ENCODE measurements at regions not wholly inside any gene's neighbourhood (a gene's known extent, or its start where the extent isn't known, plus 50 kb on each side); places are given as distances from the start of the nearest gene placed in this dataset.

DNA sequence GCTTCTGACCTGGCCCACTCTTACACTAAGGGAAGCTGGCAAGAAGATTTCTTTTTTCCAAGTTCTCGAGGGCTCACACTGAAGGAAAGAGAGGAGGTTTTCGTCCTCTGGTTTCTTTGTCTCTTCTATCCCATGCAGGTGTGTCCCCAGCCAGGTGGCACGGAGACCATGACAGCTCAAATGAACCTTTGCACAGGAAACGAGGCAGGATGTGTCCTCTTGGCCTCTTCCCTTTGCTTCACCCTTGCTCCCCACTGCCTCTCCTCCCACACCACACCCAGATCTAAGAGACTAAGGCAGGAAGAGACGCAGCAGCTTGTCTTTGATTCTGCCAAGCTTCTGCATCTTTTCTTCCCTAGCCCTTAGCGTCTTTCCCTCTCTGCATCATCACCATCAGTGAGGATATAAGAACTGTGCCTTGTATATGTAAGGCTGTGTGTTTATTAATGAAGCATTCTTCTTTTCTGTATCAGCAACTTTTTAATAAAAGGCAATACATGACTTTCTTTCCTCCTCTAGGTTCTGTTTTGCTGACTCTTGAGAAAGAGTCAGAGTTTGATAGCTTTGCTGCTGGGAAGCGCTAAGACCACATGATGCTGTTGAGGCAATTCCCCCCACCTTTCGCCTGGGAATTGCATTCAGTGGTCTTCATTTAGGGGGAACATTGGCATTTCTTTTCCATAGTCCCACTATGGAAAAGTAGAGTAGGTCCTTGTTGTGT, 56.0 kb upstream of the PARVA start:
- Histone ChIP-seq H3K4me3 (ENCODE audit: low read depth, low read length) (no peak overlapping the region), H3K27me3 (ENCODE audit: control insufficient read depth, insufficient read depth, low read length) (no peaks in the 10 kb centered on the region; the same call in 1 of the 2 replicates), H3K36me3 (ENCODE audit: control insufficient read depth, insufficient read depth, low read length) (no peaks in the 10 kb centered on the region)
- TF ChIP-seq CTCF (IDR thresholded peaks at IDR 0.05; ENCODE audit: insufficient read depth, low read depth, low read length) = no peak
- no peak for DNase-seq (ENCODE audit: low read depth)
- ChIA-PET CTCF (interaction anchor here (1.0 to 2.8 kb wide), 3 partner anchors 10 to 643 kb away, joined by 3 to 16 read pairs (median 5); no protein-coding TSS in a partner anchor), POLR2A (interaction anchor here (0.6 kb wide), 1 partner anchor 34 kb away, joined by 4 read pairs; no protein-coding TSS in a partner anchor)

DNA sequence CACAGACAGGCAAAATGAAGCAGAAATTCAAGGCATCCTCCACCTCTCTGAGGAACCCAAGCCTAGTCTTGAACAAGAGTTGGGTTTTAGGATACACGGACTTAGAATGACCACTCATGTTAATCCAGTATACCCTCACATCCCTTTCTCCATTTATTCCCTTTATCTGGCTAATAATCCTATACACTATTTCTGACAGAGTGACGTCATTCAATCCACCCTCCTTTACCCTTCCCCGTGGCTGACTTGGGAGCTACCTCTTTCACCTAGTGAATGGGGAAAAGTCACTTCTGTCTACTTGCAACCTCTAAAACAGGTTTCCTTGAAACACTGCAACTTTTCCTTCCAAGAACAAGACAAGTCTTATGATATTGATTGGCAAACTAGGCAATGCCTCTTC, 52.8 kb upstream of the PARVA start:
- H3K4me3 ChIP-seq (ENCODE audit: low read depth, low read length) = no peak overlapping the region
- DNase-seq (ENCODE audit: low read depth) = no peak
- no peaks in the 10 kb centered on the region for H3K36me3 ChIP-seq (ENCODE audit: control insufficient read depth, insufficient read depth, low read length)
- ChIA-PET CTCF (interaction anchor here (1.3 to 1.8 kb wide), 2 partner anchors 27 to 36 kb away, joined by 3 to 6 read pairs; no protein-coding TSS in a partner anchor), POLR2A (no interaction called here)
- no peak for TF ChIP-seq CTCF (IDR thresholded peaks at IDR 0.05; ENCODE audit: insufficient read depth, low read depth, low read length)
- H3K27me3 ChIP-seq (ENCODE audit: control insufficient read depth, insufficient read depth, low read length) = no peaks in the 10 kb centered on the region; the same call in 1 of the 2 replicates
